Skin of body (tissue), 1 donor: ENCODE measurements at regions not wholly inside any gene's neighbourhood (a gene's known extent, or its start where the extent isn't known, plus 50 kb on each side); places are given as distances from the start of the nearest gene placed in this dataset.
"Not testable (repeated sequence)": the region's sequence is repeated elsewhere in the genome, so short reads cannot be mapped to it uniquely, and the experiment has no call there.

Source experiments
- DNase-seq: peaks from one replicate; lab custom pipeline; 2025; lab: John Stamatoyannopoulos, UW

DNA sequence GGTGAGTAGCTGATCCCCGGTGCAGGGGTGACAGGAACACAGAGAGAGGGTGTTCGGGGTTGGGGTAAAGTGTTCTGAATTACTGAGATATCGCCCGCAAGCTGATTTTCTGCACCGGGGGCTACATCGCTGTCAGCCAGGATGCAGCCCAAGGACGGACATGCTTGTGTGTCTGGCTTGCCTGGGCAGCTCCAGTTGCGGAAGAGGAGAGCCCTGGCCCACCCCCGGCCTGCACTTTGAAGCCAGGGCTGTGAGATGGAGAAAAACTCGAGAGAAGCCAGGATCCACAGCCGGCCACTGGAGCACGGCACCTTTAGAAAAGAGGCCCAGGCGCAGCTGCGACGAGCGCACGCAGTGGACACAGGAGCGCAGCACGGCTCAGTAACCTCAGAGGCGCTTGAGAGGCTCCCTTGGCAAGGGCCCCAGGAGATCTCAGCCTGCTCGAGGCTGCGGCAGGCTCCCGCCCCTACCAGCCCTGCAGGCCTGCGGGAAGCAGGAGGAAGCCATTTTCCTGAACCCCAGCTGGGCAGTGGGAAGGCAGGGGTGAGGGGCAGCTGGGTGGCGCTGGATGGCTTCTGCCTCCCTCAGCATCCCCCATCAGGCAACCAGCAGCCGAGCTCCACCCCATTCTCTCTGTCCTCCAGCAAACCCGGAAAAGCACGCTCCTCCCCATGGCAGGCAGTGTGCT lies 59.2 kb downstream of the C9orf50 start:
- DNase-seq = no peak

DNA sequence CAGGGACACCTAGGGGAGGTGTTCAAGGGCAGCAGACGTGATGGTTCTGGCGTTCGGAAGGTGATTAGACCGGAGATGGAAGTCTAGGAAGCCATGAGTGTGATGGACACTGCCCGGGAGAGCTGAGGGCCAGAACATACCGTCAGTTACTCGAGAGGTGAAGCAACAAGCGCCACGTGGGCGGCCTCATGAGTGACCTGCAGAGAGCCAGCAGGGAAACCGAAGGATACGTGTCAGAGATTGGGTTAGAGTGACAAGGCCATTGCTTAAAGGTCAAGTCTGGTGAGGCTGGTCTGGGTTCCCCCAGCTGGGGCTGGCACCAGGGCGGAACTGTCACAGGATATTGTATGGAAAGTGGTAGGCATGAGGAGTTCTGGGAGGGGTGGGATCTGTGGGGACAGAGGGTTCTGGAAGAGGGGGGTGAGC lies 60.0 kb downstream of the C9orf50 start:
- no peak for DNase-seq

DNA sequence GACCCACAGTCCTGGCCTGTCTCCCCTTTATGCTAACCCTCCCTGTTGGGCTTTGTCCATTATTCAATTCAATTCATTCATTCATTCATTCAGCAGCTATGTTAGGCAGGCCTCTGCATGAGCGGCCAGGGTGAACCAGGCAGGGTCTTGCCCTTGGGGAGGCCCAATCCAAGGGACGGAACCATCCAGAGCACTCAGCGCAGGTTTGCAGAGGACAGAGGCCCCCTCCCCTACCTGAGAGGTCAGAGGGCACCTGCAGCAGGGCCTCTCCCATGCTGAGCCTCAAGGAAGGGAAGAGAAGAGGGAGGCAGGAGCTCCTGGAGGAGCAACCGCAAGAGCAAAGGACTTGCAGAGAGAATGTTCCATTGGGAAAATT lies 61.4 kb downstream of the C9orf50 start:
- no peak for DNase-seq

DNA sequence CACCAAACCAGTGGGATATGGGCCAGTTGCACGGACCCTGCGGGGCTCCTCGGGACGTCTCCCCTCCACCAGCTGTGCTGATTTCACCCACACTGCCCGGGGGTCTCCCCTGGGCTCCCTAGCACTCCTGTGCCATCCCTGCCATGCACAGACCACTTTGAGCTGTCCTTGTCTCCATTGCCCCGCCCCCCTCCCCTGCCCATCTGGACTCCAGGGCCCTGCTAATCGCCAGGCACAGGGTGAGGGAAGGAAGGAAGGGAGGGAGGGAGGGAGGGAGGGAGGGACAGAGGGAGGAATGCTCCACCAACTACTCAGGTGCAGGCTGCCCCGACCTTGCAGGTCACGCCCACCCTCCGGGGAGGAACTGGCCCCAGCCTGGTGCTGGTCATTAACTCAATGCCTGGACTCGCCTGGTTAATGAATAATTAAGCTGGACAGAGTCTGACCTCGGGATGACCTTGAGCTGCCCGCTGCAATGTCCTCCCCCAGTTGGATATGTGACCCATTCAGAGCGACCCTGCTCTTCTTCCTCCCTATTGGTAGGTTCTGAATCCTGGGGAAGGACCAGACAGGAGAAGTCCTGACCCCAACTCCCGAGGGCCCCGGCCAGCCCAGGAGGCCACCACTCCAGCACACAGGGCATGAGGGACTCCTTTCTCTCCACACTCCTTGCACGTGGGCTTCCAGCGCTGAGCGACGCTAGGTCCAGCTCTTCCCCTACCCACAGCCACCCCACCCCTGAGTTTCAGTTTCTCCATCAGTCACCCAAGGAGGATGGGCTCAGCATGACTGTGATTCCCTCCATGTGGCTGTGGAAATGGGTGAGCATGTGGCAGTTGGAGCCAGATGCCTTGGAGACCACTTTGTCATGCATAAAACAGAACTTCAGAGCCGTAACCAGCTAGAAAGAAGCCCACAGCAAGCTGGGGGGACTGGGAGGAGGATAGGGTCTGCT lies 62.1 kb downstream of the C9orf50 start:
- no peak for DNase-seq

DNA sequence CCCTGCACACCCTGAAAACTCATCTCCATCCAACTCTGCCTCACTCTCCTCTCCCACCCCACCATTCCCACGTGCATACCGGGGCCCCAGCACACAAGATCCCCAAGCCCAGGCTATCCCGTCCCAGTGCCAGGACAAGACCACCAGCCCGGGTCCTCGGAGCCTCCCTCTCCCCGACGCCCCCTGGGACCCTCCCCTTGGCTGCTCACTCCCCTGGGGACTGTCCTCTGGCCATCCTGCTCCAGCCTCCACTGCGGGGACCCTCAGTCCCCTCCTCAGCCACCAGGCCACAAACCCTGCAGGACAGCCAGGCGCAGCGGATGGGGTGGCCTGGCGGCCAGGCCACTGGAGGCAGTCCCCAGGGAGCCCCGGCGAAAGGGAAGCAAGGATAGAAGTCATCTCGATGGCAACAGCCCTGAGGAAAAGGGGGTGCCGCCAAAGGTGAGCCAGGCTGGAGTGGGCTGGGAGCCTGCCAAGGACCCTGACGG lies 62.8 kb downstream of the C9orf50 start:
- DNase-seq = no peak

DNA sequence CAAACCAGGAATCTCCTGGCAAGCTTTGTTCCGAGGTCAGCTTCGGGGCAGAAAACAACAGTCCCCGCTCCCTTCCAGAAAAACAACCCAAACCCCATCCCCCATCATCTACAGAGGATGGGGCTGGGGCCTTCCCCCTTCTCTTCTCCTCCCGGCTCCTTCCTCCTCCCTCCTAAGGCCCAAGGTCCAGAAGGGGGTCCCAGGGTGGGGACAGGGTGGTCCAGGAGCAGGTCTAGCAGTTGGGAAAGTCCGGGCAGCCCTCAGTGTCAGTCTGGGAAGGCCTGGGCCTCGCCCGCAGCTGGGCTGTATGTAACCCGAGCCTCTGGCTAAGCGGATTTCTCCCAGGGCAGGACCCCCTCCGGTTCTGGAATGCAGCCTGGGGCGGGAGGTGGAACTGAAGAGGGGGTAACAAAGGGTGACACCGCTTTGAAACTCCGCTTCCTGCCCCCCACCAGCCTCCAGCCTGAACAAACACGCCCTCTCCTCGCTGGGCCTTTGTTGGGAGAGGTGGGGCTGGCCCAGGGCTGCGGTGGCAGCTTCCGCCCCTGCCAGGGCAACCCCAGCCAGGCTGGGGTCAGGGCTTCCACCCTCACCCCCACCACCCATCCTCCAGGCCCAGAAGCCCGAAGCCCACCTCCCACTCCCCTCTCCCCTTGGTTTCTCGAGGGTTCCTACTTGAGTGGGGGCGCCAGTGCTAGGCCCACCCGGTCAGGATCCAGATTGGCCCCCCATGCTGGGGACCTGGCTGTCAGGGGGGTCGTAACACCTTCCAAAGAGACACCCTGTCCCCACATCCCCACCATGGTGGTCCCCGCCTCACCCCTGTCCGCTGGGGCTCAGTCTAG lies 63.5 kb downstream of the C9orf50 start:
- no peak for DNase-seq

DNA sequence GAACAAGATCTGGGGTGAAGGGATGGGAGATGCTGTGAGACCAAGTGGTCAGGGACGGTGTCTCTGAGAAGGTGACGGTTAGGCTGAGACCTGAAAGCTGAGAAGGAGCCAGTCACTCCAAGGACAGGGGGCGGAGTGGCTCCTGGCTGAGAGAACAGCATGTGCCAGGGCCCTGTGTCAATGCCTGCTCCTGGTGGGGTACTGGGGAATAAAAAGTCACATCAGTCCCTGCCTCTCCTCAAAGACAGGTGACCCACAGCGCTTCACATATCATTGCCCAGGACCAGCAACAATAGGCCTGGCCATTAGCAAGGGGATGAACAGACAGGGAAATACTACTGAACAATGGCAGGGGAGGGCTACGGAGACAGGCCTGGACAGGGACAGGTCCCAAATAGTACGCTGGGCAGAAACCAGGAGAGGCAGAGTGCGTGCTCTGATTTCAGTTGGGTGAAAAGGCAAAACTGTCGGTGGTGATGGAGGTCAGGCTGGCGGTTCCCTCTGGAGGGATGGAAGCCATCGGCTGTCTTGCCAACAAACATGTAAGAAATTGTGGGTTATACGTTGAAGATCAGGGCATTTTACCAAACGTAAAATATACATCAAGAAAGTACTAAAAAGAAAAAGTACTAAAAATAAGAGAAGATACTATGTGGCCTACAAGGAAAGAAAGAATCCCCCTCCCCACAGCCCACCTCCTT lies 64.3 kb downstream of the C9orf50 start:
- no peak for DNase-seq

DNA sequence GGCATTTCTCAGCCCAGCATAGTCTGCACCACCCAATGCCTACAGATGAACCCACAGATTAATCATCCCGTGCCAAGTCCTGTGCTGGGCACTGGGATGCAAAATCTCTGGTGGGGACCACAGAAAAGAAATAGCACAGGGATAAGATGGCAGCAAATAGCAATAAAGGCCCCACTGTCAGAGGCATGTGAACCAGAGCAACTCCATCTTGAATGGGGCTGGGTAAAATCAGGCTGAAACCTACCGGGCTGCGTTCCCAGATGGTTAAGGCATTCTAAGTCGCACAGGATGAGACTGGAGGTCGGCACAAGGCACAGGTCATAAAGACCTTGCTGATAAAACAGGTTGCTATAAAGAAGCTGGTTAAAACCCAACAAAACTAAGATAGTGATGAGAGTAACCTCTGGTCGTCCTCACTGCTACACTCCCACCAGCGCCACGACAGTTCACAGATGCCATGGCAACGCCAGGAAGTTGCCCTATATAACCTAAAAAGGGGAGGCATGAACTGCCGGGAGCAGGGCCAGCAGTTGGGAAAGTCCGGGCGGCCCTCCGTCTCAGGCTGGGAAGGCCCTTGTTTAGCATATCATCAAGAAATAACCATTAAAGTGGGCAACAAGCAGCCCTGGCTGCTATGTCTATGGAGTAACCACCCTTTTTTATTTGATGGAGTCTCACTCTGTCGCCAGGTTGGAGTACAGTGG lies 65.2 kb downstream of the C9orf50 start:
- no peak for DNase-seq

DNA sequence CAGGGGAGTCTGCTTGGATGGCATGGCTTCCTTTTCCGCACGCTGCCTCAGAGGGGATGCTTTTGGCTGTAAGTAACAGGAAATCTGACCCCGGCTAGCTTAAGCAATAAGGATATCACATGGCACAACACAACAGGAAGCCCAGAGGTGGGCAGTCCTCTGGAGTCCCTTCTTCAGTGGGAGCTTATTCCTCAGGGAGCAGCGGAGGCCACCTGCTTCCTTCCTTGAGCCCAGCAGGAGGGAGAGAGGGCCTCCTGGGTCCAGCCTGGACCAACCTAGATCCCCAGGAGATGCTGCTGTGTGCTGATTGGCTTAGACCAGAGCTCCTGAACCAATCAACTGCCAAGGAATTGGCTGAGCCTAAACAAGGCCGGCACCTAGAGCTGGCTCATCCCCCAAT lies 66.3 kb downstream of the C9orf50 start:
- DNase-seq = no peak

DNA sequence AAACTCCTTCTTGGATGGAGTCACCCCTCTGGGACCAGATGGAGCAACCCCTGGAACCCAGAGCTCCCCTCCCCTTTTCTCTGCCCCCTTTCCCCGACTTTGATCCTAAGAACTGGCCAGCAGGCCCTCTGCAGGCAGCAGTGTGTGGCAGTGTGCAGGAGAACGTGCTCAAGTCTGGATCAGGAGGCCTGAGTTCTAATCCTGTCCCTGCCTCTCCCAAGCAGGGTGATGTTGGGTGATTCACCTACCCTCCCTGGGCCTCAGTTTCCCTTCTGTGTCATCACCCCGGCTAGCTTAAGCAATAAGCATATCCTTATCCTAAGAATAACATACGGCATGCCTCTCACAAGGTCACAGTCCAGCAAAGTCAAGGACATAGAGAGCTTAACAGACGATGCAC lies 67.6 kb downstream of the C9orf50 start:
- no peak for DNase-seq

DNA sequence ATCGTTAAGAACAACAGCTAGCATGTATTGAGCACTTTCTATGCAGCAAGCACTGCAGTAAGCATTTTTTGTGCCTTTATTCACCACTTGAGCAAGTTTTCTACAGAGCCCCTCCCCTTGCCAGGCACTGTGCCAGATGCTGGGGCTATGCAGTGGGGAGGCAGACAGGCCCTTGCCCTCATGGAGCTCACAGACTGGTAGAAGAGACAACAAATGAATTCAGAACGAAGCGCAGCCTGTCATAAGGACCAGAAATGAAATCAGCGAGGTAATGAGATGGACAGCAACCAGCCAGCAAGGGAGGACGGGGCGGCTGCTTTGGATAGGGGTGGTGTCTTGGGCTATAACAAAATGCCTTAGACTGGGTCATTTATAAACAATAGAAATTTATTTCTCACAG lies 68.8 kb downstream of the C9orf50 start:
- no peak for DNase-seq

DNA sequence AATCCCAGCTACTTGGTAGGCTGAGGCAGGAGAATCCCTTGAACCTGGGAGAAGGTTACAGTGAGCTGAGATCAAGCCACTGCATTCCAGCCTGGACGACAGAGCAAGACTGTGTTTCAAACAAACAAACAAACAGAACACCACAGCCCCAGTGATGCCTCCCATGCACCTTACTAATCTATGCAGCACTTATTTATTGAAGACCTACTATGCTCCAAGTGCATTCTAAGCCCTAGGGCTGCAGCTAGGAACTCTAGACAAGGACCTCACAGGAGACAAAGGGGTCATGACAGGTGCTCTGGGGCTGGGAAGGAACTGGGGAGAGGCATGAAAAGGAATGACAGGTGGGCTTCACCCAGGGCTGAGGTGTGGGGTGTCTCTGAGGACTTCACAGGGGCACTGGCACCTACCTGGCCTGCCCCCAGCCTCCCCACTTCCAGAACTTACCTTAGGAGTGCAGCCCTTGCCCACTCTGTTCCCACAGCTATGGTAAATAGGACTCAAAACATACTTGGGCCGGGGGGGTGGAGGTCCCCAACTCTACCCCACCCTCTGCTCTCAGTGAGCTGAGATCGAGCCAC lies 69.4 kb downstream of the C9orf50 start:
- DNase-seq = no peak

DNA sequence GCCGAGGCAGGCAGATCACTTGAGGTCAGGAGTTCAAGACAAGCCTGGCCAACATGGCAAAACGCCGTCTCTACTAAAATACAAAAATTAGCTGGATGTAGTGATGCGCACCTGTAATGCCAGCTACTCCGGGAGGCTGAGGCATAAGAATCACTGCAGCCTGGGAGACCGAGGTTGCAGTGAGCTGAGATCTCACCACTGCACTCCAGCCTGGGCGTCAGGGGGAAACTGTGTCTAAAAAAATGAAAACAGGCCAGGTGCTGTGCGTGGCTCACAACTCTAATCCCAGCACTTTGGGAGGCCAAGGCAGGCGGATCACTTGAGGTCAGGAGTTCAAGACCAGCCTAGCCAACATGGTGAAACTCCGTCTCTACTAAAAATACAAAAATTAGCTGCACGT lies 69.9 kb downstream of the C9orf50 start:
- DNase-seq = not testable (repeated sequence)

DNA sequence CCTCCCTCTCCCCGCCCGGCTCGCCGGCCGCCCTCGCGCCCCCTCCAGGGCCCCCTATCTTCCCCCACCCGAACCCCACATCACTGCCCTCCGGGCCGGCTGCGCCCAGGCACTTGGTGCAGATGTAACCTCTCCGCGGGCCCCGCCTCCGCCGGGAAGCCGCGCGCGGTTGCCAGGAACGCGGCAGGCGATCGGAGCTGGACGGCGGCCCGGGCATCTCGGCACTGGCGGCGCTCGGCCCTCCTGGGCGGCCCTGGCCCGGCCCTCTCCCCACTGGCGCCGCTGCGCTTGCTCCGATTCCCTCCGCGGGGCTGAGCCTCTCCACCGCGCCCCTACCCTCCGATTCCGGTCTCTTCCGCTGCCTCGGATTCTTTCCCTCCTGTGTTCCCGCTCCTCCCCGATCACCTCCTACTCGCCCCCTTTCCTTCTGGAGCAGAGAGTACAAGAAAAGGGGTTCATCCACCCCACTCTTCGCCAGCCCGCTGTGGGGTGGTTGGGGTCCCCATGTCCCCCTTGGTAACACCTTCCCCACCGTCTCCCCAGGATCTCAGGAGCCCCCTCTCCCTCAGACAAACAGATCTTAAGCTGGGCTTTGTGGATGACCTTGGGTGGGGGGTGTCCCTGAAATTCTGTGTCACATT lies 70.6 kb downstream of the C9orf50 start:
- no peak for DNase-seq

DNA sequence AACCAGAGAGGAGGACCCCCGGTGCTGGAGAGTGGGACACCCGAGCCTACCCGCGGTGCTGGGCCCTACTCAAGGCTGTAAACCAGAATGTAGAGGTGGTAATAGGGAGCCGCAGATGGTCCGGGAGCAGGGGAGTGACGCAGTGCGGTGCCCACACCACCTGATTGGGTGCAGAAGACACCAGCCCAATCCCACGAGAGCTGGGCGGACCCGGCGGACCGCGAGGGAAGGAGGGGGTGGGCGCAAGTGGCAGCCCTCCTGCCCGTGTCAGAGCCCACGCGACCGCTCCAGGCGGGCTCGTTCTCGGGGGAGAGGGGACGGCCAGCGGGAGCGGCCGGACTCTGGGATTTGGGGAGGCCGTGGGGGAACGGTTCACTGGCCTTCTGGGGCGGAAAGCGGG lies 71.2 kb downstream of the C9orf50 start:
- peak; percentile 44 for DNase-seq

DNA sequence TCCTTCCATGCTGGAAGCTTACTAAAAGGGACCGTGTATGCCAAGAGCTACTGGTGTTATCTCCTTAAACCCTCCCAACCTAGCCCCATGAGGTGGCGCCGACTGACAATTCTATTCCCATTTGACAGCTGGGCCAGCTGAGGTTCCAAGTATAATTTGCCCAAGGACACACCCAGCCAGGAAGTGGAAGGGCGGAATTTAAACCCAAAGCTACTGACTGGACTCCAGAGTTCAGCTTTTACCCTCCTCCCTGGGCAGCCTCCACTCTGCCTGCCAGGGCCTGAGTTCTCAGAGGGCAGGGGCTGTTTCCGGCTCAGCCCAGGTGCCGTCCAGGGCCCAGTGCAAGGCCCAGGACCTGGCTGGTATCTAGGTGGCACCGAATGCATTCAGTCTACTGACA lies 71.8 kb downstream of the C9orf50 start:
- no peak for DNase-seq

DNA sequence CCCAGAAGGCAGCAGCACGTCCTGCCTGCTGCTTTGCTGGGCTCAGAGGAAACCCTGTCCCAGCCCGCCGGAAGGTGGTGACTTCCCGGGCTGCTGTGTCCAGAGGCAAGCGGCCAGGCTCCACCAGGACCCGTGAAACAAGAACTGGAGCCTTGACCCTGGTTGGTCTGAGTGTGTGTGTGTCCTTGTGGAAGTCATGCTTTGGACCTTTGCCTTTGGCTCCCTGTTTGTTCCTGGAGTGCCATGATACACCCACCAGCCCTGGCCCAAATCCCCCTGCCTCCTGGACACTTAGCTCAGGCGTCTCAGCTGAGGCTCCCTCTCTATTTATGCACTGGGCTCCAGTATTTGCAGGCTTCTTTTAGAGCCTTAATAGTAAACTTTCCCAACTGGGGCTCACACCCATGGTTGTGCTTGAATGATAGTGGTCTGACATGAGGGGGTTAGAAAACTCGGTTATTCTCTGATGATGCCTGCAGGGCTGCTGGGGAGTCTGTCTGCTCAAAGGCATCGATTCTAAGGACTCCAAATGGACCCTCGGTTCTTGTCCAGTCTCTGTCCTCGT lies 72.2 kb downstream of the C9orf50 start:
- no peak for DNase-seq

DNA sequence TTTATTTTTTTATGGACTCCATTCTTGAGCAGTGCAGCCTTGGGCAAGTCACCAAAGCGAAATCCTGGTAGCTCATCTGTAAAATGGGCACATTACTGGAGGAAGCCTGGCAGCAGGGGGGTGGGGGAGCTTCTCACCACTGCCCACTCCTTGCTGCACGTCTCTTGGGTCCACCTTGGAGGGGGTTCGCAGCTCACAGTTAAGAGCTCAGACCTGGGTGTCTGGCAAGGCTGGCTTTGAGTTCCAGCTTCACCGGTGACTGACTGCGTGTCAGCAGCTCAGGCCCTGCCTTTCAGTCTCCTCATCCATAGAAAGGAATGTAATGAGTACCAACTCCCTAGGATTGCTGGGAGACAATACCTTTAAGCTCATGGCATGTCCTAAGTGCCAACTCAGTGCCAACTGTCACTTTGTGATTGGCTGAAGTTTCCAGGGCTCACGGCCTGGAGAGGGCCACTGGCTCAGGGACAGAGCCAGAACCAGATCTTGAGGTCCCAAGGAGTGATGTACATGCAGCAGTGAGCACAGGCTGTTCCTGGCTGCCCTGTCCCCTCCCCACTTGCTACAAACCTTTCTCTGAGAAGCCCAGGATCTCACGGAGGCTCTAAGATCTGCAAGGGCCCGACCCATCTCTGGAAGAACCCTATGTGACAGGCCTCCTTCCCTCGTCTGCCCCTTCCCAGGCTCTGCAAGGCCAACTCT lies 72.9 kb downstream of the C9orf50 start:
- no peak for DNase-seq

DNA sequence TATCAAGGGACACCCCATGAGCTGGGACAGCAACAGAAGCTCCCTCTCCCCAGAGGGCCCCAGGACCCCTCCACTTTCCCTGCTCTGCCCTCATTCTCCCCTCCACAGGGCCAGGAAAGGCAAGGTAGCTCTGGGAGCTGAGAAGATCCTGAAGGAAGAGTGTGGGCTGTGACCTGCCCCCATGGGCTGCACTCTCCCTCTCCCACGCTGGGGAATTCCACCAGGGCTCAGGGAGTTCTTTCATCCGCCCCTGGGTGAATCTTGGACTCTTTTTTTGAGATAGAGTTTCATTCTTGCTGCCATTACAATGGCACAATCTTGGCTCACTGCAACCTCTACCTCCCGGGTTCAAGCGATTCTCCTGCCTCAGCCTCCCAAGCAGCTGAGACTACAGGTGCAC lies 73.8 kb downstream of the C9orf50 start:
- DNase-seq = no peak
